HepG2 (cell line): ENCODE measurements at regions not wholly inside any gene's neighbourhood (a gene's known extent, or its start where the extent isn't known, plus 50 kb on each side); places are given as distances from the start of the nearest gene placed in this dataset.

Source experiments
- ATAC-seq: fragments of 200-7000 bp; cut with Tn5 transposase; 3 replicates; pipeline ENCODE4 v1.9.1; 2020; ENCODE audit warnings: mild to moderate bottlenecking, moderate library complexity
- BruUV-seq: library from RNA; stranded (reverse); fragments of 400-500 nt; replicated peaks from 2 replicates; lab custom pipeline; 2021; lab: Mats Ljungman, UMichigan
- CTCF ChIA-PET: fragments of 300-600 bp; formaldehyde crosslinking; extraction: SDS; loops from one replicate; lab custom pipeline; 2021; ENCODE audit warnings: low total read pairs, inconsistent platforms, low intra/inter-chr PET ratio; lab: Yijun Ruan, JAX
- POLR2A ChIA-PET: fragments of 350-600 bp; sonication (Branson Sonifier 250); formaldehyde crosslinking; loops from one replicate; lab custom pipeline; 2020; ENCODE audit warnings: antibody characterized with exemption, inconsistent platforms; lab: Yijun Ruan, JAX
- DNase-seq: peaks from one replicate; pipeline ENCODE4 v3.0.0-alpha.2; 2015; ENCODE audit warnings: low spot score
- FAIRE-seq: peaks from 3 replicates; lab custom pipeline; 2011; peaks lifted over from hg19 to GRCh38; lab: Jason Lieb, UNC
- H2AFZ ChIP-seq: one replicate; pipeline ENCODE4 v1.6.1; 2011; ENCODE audit warnings: low read length, inconsistent platforms
- H3K27ac ChIP-seq: fragments of 300-600 bp; 3 replicates; pipeline ENCODE4 v1.8.0; 2011; ENCODE audit warnings: mixed run types, mild to moderate bottlenecking, mixed read lengths, low read length, inconsistent platforms; ENCODE audit not compliant: insufficient read depth; ENCODE audit errors: extremely low read length
- H3K27me3 ChIP-seq, 2 experiments: fragments of 200-600 bp in 1 of 2; 2 replicates in 1 of 2; 3 replicates in 1 of 2; pipeline versions ENCODE4 v1.6.0 to v1.8.0; 2011; ENCODE audit warnings: low read length in 2 of 2, mild to moderate bottlenecking in 2 of 2, moderate library complexity in 2 of 2, inconsistent platforms in 1 of 2; ENCODE audit not compliant: insufficient read depth in 2 of 2, control insufficient read depth in 1 of 2
- H3K36me3 ChIP-seq, 2 experiments: fragments of 200-600 bp in 1 of 2; replicated peaks in 1 of 2; 2 replicates in 1 of 2; 3 replicates in 1 of 2; pipeline versions ENCODE4 v1.5.1 to v1.8.0; 2011; ENCODE audit warnings: low read length in 2 of 2, inconsistent platforms in 1 of 2; ENCODE audit not compliant: insufficient read depth in 2 of 2, control insufficient read depth in 1 of 2
- H3K4me1 ChIP-seq: 2 replicates; pipeline ENCODE4 v1.5.1; 2012; ENCODE audit warnings: low read length, inconsistent platforms; ENCODE audit not compliant: insufficient read depth
- H3K4me2 ChIP-seq: 2 replicates; pipeline ENCODE4 v1.6.0; 2011; ENCODE audit warnings: low read depth, low read length, inconsistent platforms
- H3K4me3 ChIP-seq, 3 experiments: fragments of 200-600 bp in 1 of 3; sonication (generic), shearing (Covaris generic) in 1 of 3; replicated peaks in 1 of 3; 2 replicates each; pipeline ENCODE4 v1.5.1; 2011 to 2016; ENCODE audit warnings: low read length in 3 of 3, inconsistent platforms in 2 of 3, low read depth in 2 of 3, mild to moderate bottlenecking in 2 of 3, control low read depth in 1 of 3, mixed read lengths in 1 of 3; ENCODE audit not compliant: insufficient read depth in 1 of 3
- H3K79me2 ChIP-seq: one replicate; pipeline ENCODE4 v1.6.1; 2011; ENCODE audit warnings: low read length, inconsistent platforms; ENCODE audit not compliant: insufficient read depth
- H3K9ac ChIP-seq: 2 replicates; pipeline ENCODE4 v1.6.0; 2011; ENCODE audit warnings: mild to moderate bottlenecking, low read depth, low read length, inconsistent platforms; ENCODE audit not compliant: insufficient read depth
- H3K9me3 ChIP-seq: 2 replicates; pipeline ENCODE4 v1.5.1; 2012; ENCODE audit warnings: mild to moderate bottlenecking, low read length
- H4K20me1 ChIP-seq: 2 replicates; pipeline ENCODE4 v1.6.0; 2011; ENCODE audit warnings: inconsistent platforms, mild to moderate bottlenecking, low read length, moderate library complexity; ENCODE audit not compliant: insufficient read depth
- ARID2 ChIP-seq: sonication (generic); formaldehyde crosslinking; IDR thresholded peaks from 2 replicates; pipeline ENCODE4 v1.8.1; 2022; ENCODE audit warnings: mild to moderate bottlenecking, missing genetic modification reagents, borderline replicate concordance
- EED ChIP-seq: sonication (generic); formaldehyde crosslinking; IDR thresholded peaks from 2 replicates; pipeline ENCODE4 v1.5.0; 2020; ENCODE audit warnings: mild to moderate bottlenecking, missing genetic modification reagents
- EP300 ChIP-seq, 3 experiments: sonication (generic) in 1 of 3; formaldehyde crosslinking in 1 of 3; IDR thresholded peaks; 2 replicates each; pipeline versions ENCODE4 v1.5.1 to v1.6.1; 2011 to 2020; ENCODE audit warnings: low read depth in 2 of 3, low read length in 2 of 3, borderline replicate concordance in 1 of 3, improper control_type of control experiment in 1 of 3, mild to moderate bottlenecking in 1 of 3, missing genetic modification reagents in 1 of 3, moderate library complexity in 1 of 3
- EZH2 ChIP-seq: conservative IDR thresholded peaks from 2 replicates; pipeline ENCODE4 v1.6.1; 2012; ENCODE audit warnings: mild to moderate bottlenecking, low read depth, low read length, moderate library complexity
- JUN ChIP-seq: sonication (generic); formaldehyde crosslinking; IDR thresholded peaks from 2 replicates; pipeline ENCODE4 v1.4.0; 2020; ENCODE audit warnings: mild to moderate bottlenecking, missing genetic modification reagents
- MIER3 ChIP-seq: IDR thresholded peaks from 2 replicates; pipeline ENCODE4 v1.6.1; 2016; ENCODE audit warnings: missing compliant biosample characterization, borderline replicate concordance
- MYC ChIP-seq: sonication (generic); formaldehyde crosslinking; IDR thresholded peaks from 2 replicates; pipeline ENCODE4 v1.9.0; 2021; ENCODE audit warnings: missing genetic modification reagents, borderline replicate concordance
- NFKBIZ ChIP-seq: IDR thresholded peaks from 2 replicates; pipeline ENCODE4 v1.6.1; 2018; ENCODE audit warnings: missing genetic modification reagents, missing compliant biosample characterization
- ZBTB4 ChIP-seq: sonication (generic); formaldehyde crosslinking; IDR thresholded peaks from 2 replicates; pipeline ENCODE4 v1.4.0; 2020; ENCODE audit warnings: missing genetic modification reagents, mild to moderate bottlenecking, borderline replicate concordance
- ZFP41 ChIP-seq: sonication (generic); formaldehyde crosslinking; IDR thresholded peaks from 2 replicates; pipeline ENCODE4 v1.4.0; 2020; ENCODE audit warnings: mild to moderate bottlenecking, missing genetic modification reagents, borderline replicate concordance
- ZNF17 ChIP-seq: sonication (generic); formaldehyde crosslinking; IDR thresholded peaks from 2 replicates; pipeline ENCODE4 v1.5.0; 2020; ENCODE audit warnings: mild to moderate bottlenecking, missing genetic modification reagents
- ZNF616 ChIP-seq: sonication (generic); formaldehyde crosslinking; IDR thresholded peaks from 2 replicates; pipeline ENCODE4 v1.5.0; 2020; ENCODE audit warnings: low read depth, mild to moderate bottlenecking, missing genetic modification reagents
- ZNF816 ChIP-seq: sonication (generic); formaldehyde crosslinking; IDR thresholded peaks from 2 replicates; pipeline ENCODE4 v1.8.0; 2022; ENCODE audit warnings: missing genetic modification reagents, mild to moderate bottlenecking, borderline replicate concordance
- WGBS: methylation state at CpG from one replicate; pipeline ENCODE4 v1.1.6; 2017; ENCODE audit warnings: low lambda C conversion rate; 5-methylcytosine and 5-hydroxymethylcytosine counted together
- in situ Hi-C: cut with HindIII; loops from 2 replicates; pipeline ENCODE4 v1.10.0; 2017; ENCODE audit warnings: low pct_unique_long_range_greater_than_20kb; ENCODE audit not compliant: extremely low pct_ligation_motif_present
- intact Hi-C: fragments of 100-400 bp; cut with micrococcal nuclease; formaldehyde crosslinking; loops from one replicate; pipeline ENCODE4 v1.10.0; 2022; ENCODE audit not compliant: unreplicated experiment
- TF ChIP-seq, protein P1 (sequence below): sonication (generic); formaldehyde crosslinking; IDR thresholded peaks from 2 replicates; pipeline ENCODE4 v1.8.0; 2022; ENCODE audit warnings: missing genetic modification reagents, low read depth, mild to moderate bottlenecking, borderline replicate concordance
- TF ChIP-seq, protein P2 (sequence below): sonication (generic); formaldehyde crosslinking; IDR thresholded peaks from 2 replicates; pipeline ENCODE4 v1.4.0; 2020; ENCODE audit warnings: missing genetic modification reagents
- TF ChIP-seq, protein P3 (sequence below): sonication (generic); formaldehyde crosslinking; IDR thresholded peaks from 2 replicates; pipeline ENCODE4 v1.4.0; 2020; ENCODE audit warnings: mild to moderate bottlenecking, missing genetic modification reagents
- TF ChIP-seq, protein P4 (sequence below): sonication (generic); formaldehyde crosslinking; IDR thresholded peaks from 2 replicates; pipeline ENCODE4 v1.4.0; 2020; ENCODE audit warnings: missing genetic modification reagents

GRCh38 chr5:12626556-12626955, 722.3 kb upstream of the CTNND2 start:
- Histone ChIP-seq H2AFZ (no peak overlapping the region), H3K4me3 (no peak overlapping the region), H3K36me3 (no peaks in the 10 kb centered on the region), H3K9me3 (peaks cover 67% of the 10 kb centered on the region), H3K27ac (no peak overlapping the region), H3K4me2 (no peak overlapping the region), H3K27me3 (no peaks in the 10 kb centered on the region), H3K4me1 (no peaks in the 10 kb centered on the region), H4K20me1 (no peaks in the 10 kb centered on the region), H3K79me2 (no peaks in the 10 kb centered on the region), H3K9ac (no peak overlapping the region)
- no peak for ATAC-seq
- no peak for DNase-seq
- intact Hi-C loops (no loop called here), in situ Hi-C loops (no loop called here)
- ChIA-PET CTCF (no interaction called here), POLR2A (no interaction called here)
- WGBS, result 51% methylated on average over 5 of the region's 5 CpGs
- BruUV-seq, result no TSS peak
- FAIRE-seq, result no peak
- TF ChIP-seq JUN (CRISPR knock-in tag) (no peak), EZH2 (no peak), ZBTB4 (no peak), ZFP41 (CRISPR knock-in tag) (no peak), NFKBIZ (no peak), ARID2 (CRISPR knock-in tag) (no peak), ZNF17 (CRISPR knock-in tag) (no peak), ZNF616 (no peak), EED (CRISPR knock-in tag) (no peak), ZNF816 (no peak), EP300 (IDR thresholded peaks at IDR 0.05; ENCODE audit: low read depth in 2 of 2, low read length in 2 of 2) (no peak), EP300 (CRISPR knock-in tag; IDR thresholded peaks at IDR 0.05; ENCODE audit: borderline replicate concordance) (no peak), MYC (CRISPR knock-in tag) (no peak), MIER3 (CRISPR knock-in tag) (no peak)
- TF ChIP-seq, protein P1, sequence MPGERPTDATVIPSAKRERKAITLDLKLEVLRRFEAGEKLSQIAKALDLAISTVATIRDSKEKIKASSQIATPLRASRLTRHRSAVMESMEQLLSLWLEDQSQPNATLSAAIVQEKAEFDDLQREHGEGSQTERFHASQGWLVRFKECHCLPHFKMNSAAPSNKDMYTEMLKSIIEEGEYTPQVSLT (CRISPR knock-in tag), result no peak
- TF ChIP-seq, protein P2, sequence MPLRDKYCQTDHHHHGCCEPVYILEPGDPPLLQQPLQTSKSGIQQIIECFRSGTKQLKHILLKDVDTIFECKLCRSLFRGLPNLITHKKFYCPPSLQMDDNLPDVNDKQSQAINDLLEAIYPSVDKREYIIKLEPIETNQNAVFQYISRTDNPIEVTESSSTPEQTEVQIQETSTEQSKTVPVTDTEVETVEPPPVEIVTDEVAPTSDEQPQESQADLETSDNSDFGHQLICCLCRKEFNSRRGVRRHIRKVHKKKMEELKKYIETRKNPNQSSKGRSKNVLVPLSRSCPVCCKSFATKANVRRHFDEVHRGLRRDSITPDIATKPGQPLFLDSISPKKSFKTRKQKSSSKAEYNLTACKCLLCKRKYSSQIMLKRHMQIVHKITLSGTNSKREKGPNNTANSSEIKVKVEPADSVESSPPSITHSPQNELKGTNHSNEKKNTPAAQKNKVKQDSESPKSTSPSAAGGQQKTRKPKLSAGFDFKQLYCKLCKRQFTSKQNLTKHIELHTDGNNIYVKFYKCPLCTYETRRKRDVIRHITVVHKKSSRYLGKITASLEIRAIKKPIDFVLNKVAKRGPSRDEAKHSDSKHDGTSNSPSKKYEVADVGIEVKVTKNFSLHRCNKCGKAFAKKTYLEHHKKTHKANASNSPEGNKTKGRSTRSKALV (CRISPR knock-in tag), result no peak
- TF ChIP-seq, protein P3, sequence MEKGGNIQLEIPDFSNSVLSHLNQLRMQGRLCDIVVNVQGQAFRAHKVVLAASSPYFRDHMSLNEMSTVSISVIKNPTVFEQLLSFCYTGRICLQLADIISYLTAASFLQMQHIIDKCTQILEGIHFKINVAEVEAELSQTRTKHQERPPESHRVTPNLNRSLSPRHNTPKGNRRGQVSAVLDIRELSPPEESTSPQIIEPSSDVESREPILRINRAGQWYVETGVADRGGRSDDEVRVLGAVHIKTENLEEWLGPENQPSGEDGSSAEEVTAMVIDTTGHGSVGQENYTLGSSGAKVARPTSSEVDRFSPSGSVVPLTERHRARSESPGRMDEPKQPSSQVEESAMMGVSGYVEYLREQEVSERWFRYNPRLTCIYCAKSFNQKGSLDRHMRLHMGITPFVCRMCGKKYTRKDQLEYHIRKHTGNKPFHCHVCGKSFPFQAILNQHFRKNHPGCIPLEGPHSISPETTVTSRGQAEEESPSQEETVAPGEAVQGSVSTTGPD (CRISPR knock-in tag), result no peak
- TF ChIP-seq, protein P4, sequence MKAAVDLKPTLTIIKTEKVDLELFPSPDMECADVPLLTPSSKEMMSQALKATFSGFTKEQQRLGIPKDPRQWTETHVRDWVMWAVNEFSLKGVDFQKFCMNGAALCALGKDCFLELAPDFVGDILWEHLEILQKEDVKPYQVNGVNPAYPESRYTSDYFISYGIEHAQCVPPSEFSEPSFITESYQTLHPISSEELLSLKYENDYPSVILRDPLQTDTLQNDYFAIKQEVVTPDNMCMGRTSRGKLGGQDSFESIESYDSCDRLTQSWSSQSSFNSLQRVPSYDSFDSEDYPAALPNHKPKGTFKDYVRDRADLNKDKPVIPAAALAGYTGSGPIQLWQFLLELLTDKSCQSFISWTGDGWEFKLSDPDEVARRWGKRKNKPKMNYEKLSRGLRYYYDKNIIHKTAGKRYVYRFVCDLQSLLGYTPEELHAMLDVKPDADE, result no peak
